GM18870 (cell line): ENCODE measurements at regions not wholly inside any gene's neighbourhood (a gene's known extent, or its start where the extent isn't known, plus 50 kb on each side); places are given as distances from the start of the nearest gene placed in this dataset.
"Not testable (repeated sequence)": the region's sequence is repeated elsewhere in the genome, so short reads cannot be mapped to it uniquely, and the experiment has no call there.

ENCODE experiments used
- ATAC-seq: cut with Tn5 transposase; IDR thresholded peaks from one replicate; pipeline ENCODE4 v1.9.1; 2021; ENCODE audit warnings: moderate library complexity; ENCODE audit not compliant: unreplicated experiment

GRCh38 chr4:157689476-157689875, 468.9 kb downstream of the GRIA2 start:
- ATAC-seq = no peak

DNA sequence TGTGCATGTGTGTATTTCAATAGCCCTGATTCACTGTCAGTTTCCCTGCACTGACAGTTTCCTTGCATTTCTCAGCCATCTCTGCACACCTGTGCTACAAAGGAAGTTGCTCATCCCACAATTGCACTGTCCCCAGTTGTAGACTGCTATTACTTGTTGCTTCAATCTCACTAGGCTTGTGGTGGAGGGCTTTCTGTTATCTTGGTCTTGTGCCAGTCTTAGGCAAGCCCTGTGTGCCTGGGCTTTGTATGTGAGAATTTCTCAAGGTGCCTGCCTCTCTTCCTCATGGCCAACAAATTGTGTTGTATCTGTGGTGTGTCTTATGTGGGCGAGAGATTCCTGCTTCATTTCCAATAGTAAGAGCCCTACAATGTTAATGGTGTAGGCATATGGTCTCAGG, 467.4 kb downstream of the GRIA2 start:
- ATAC-seq = no peak

DNA sequence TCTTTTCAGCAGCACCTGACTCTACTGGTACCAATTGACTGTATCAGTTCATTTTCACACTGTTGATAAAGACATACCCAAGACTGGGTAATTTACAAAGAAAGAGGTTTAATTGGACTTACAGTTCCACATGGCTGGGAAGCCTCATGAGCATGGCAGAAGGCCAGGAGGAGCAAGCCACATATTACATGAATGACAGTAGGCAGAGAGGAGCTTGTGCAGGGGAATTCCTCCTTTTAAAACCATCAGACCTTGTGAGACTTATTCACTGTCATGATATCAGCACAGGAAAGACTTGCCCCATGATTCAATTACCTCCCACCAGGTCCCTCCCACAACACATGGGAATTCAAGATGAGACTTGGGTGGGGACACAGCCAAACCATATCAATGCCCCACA, 458.8 kb downstream of the GRIA2 start:
- not testable (repeated sequence) for ATAC-seq

- ATAC-seq = no peak
Observed at GRCh38 chr4:157678478-157678877, 457.9 kb downstream of the GRIA2 start.

DNA sequence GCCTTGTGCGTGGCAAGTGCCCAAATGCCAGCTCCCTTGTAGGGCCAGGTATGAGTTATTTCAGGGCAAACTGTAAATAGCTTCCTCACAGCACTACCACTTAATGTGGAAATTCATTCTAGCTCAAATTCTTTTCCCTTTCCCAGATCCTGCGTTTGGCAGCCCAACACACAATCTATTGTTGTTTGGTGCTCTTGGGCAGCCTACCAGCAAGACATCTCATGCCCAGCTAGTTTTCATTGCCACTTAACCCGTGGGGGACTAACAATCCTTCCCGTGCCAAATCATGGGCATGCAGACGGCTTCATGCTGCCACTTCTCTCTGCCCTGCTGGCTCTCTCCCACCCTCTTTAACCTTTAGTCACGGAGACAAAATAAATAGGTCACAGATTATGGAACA, 454.2 kb downstream of the GRIA2 start:
- no peak for ATAC-seq

DNA sequence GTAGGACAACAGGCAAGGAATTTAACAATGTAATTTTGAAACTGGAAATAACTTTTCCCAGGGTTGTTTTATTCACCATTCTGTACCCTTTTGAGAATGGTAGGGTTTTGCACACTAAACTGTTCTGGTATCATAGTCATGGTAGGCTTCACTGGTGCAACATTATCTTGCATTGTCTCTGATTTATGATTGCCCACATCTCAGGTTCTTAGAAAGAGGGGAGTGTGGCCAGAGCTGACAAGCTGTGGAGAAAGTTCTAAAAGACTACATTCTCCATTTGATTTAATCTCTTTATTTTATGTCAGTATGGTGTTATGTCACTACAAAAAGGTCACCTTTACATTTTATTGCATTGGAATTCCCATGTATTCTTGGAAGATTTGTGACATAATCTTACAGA, 447.3 kb downstream of the GRIA2 start:
- no peak for ATAC-seq

- no peak for ATAC-seq
Observed at GRCh38 chr4:157664726-157665125, 444.2 kb downstream of the GRIA2 start.

GRCh38 chr4:157655096-157655809, 434.7 kb downstream of the GRIA2 start:
- ATAC-seq = no peak

DNA sequence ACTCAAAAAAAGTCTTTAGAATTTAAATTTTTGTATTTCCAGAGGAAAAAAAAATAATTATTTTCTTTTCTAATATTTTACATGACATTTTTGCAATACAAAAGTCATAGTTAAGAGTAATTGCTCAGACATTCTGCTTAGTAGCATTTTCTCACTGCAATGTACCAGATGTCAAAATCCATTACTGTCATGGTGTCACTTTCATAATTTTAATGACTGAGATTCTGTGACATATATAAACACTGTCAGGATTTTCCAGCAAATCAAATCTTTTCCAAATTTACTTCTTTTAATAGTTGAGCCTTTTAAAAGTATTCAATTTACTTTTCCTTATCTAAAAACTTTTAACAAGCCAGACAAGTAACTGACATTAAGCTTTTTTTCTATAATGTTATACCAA, 422.7 kb downstream of the GRIA2 start:
- no peak for ATAC-seq

- ATAC-seq = no peak
Observed at GRCh38 chr4:157634057-157634456, 413.5 kb downstream of the GRIA2 start.

DNA sequence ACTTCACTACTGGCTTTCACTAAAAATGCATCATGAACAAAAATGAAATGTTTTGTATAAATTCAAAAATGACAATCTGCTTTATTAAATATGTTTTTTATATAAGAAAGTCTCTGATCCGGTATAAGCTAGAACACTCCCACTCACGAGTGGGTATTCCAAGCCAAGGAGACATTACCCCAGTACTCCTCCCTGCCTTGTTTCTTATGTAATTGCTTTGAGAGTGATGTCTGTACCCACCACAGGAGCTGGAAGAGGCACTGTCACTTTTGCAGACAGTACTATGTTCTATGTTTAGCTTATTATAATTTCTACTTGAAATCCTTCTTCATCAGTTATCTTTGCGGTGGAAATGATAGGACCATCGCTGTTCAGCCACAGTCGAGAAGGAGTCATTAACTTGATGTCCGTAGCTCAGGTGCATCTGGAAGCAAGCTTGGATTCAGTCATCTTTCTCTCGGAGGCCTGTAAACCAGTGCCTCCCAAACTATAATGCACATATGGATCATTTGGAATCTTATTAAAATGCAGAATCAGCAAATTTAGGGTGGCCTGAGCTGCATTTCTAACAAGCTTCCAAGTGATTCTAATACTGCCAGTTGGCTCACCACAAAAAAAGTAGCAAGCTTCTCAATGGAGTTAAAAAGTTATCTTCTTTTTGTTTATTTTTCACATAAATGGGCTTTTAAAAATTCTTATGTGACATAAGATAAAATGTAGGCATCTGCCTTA, 396.4 kb downstream of the GRIA2 start:
- no peak for ATAC-seq

GRCh38 chr4:157607996-157608395, 387.5 kb downstream of the GRIA2 start:
- ATAC-seq = no peak

GRCh38 chr4:157600583-157600982, 380.1 kb downstream of the GRIA2 start:
- ATAC-seq = no peak

DNA sequence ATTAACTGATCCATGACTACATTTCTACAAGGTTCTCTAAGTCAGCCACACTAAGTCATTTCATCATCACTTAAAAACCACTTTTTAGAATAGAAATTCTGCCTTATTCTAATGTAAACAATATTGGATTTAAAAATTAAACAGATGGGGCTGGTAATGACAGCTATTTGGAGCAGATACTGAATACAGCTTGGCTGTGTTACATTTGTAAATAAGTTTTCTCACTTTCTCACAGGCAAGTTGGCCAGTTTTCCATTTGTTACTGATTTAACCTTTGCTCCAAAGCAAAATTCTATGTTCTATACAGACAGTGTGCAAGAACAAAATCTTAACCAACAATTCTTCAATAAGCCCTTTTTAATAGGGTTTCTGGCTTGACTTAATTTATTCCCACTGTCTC, 370.7 kb downstream of the GRIA2 start:
- no peak for ATAC-seq

GRCh38 chr4:157590679-157591078, 370.2 kb downstream of the GRIA2 start:
- no peak for ATAC-seq

DNA sequence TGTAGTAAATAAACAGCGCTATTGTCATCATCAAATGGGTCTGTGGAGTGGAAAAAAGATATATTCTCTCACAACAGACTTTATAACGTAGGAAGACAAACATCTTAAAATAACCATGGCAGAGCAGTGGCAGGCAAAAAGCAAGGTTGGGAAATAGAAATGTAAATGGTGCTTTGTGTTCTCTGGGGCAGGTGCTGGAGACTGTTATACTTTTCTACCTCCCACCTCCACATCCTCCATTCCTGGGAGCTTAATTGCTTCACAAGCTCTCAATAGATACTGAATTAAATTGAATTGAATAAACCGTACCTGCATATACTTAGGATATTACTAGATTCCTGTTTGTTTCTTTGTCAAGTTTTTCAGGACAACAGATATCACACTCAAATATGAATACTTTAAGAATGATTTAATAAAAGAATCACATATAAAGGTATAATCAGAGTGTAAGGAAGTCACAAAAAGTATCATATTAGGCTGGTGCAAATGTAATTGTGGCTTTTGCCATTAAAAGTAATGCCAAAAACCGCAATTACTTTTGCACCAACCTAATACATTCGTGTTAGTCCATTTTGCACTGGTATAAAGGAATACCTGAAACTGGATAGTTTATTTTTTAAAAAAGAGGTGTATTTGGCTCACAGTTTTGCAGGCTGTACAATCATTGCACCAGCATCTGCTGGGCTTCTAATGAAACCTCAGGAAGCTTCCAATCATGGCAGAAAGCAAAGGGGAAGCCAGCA, 367.3 kb downstream of the GRIA2 start:
- ATAC-seq = no peak

GRCh38 chr4:157582141-157582540, 361.6 kb downstream of the GRIA2 start:
- ATAC-seq = no peak

DNA sequence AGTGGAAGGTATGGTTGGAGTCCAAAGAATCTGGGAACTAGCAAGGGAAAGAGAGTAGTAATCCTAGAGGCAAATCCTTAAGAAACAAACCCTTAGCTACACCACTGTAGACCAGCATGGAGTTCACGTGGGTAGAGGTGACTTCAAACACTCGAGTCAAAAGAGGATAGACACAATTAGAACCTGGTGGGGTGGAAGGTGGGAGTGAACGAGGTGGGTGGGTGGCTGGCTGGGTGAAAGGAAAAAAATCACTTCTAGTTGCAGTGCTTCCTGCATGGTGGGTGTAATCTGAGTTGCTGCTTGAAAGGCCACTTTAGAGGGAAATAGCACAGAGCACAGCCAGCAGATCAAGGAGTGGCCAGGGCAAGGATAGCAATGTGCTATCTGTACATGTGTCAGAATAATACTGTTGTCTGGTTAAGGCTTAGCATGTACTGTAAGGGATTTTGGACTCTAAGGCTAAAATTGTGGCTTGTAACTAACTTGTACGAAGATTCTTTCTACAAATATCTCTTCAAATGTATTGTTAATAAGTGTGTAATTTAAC, 356.2 kb downstream of the GRIA2 start:
- no peak for ATAC-seq

DNA sequence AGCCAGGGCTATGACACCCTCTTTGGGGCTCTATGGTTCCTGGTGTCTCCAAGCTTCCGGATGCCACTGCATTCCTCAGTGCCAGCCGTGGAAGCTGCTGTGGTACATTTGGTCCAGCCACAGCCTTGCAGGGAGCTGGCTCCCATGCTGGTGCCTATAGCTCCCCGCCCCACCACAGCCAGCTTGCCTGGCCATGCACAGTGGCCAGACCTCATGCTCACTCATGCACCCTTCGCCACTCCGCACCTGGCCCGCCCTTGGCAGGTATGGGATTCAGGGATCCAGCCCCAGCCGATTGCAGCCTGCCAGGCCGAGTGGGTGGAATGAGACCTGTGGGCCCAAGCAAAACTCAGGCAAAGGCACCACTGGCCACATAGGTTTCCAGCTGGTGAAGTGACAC, 354.8 kb downstream of the GRIA2 start:
- no peak for ATAC-seq

DNA sequence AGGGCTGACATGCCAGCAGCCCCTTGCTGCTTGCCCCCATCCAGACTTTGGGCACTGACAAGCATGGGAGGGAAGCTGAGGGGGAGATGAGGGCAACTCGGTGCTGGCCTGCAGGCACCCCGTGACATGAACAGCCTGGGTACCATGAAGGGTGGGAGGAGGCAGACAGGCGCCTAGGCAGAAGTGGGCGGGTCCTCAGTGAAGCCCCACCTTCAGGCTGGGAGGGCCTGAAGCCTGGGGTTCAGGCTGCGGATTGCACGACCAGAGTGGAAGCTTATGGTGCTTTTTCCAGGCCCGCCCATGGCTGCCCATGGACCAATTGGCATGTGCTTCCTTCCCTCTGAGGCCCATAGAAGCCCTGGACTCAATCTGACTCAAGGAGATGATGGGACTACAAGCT, 354.1 kb downstream of the GRIA2 start:
- ATAC-seq = no peak

DNA sequence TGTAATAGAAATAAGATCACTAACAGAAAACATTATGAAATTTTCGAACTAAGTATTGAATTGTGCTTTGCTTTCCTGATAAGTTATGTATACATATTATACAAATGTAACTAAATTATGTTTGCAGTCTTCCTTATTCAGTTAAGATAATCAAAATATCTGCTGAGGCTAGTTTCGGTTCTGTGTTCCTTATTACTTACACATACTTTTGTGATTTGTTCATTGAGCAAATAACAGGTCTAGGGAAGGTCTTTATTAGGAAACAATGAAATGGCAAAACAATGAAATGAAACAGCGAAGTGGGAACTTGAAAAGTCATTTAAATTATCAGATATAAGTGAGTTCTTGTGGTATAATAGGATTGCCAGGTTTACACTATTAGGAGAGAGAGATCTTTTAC, 352.4 kb downstream of the GRIA2 start:
- ATAC-seq = no peak

DNA sequence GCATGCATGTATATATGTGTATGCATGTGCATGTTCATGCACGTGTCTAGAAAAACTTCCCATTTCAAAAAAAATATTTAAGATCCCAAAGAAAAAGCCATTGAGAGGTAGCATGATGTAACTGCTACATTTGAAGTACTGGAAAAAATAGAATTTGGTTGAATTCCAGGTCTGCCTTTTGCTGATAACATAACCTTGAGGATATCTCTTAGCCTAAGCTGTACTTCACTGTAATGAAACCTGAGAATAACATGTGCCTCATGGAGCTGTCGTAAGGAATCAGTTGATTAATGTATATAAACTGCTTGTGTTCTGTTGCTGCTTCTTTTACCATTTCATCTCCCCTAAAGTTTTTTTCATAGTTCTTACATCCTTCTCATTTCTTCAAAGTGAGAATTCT, 351.8 kb downstream of the GRIA2 start:
- ATAC-seq = no peak
